GM23338 (cell line): ENCODE measurements at regions not wholly inside any gene's neighbourhood (a gene's known extent, or its start where the extent isn't known, plus 50 kb on each side); places are given as distances from the start of the nearest gene placed in this dataset.

ENCODE experiments used
- ATAC-seq: fragments of 200-7000 bp; cut with Tn5 transposase; 3 replicates; pipeline ENCODE4 v1.9.1; 2020
- DNase-seq: peaks from one replicate; pipeline ENCODE4 v3.0.0-alpha.2; 2015; ENCODE audit warnings: low spot score
- H2AFZ ChIP-seq: fragments of 200-600 bp; sonication (generic); 2 replicates; pipeline ENCODE4 v1.8.0; 2016; ENCODE audit warnings: antibody characterized with exemption, mild to moderate bottlenecking, moderate library complexity
- H3F3A ChIP-seq: fragments of 200-600 bp; sonication (generic); replicated peaks from 2 replicates; pipeline ENCODE4 v1.8.0; 2017; ENCODE audit warnings: antibody characterized with exemption, mixed run types, low read depth
- H3K27ac ChIP-seq: fragments of 200-600 bp; sonication (generic); 2 replicates; pipeline ENCODE4 v1.6.1; 2016; ENCODE audit warnings: low read depth
- H3K27me3 ChIP-seq: fragments of 200-600 bp; sonication (generic); 2 replicates; pipeline ENCODE4 v1.8.0; 2016; ENCODE audit warnings: mild to moderate bottlenecking, mixed run types, moderate library complexity; ENCODE audit not compliant: insufficient read depth
- H3K36me3 ChIP-seq: fragments of 200-600 bp; sonication (generic); 2 replicates; pipeline ENCODE4 v1.8.0; 2016; ENCODE audit warnings: mild to moderate bottlenecking; ENCODE audit not compliant: insufficient read depth
- H3K4me1 ChIP-seq: fragments of 200-600 bp; sonication (generic); 2 replicates; pipeline ENCODE4 v1.8.0; 2016; ENCODE audit warnings: mild to moderate bottlenecking, moderate library complexity; ENCODE audit not compliant: insufficient read depth
- H3K4me2 ChIP-seq: fragments of 200-600 bp; sonication (generic); 2 replicates; pipeline ENCODE4 v1.7.1; 2017; ENCODE audit warnings: mixed run types
- H3K4me3 ChIP-seq: fragments of 200-600 bp; sonication (generic); 2 replicates; pipeline ENCODE4 v1.6.1; 2016; ENCODE audit warnings: mixed run types
- H3K79me2 ChIP-seq: fragments of 200-600 bp; sonication (generic); replicated peaks from 2 replicates; pipeline ENCODE4 v1.8.0; 2017; ENCODE audit warnings: mild to moderate bottlenecking; ENCODE audit not compliant: insufficient read depth
- H3K9me2 ChIP-seq: fragments of 200-600 bp; sonication (generic); 2 replicates; pipeline ENCODE4 v1.8.0; 2017; ENCODE audit not compliant: insufficient read depth
- H4K20me1 ChIP-seq: fragments of 200-600 bp; sonication (generic); replicated peaks from 2 replicates; pipeline ENCODE4 v1.8.0; 2017; ENCODE audit warnings: mild to moderate bottlenecking; ENCODE audit not compliant: insufficient read depth
- H3K27ac Mint-ChIP-seq: 2 replicates; pipeline ENCODE4 v1.8.0; 2020; ENCODE audit warnings: inconsistent platforms, mild to moderate bottlenecking, moderate library complexity, mixed read lengths
- H3K27me3 Mint-ChIP-seq: 3 replicates; pipeline ENCODE4 v1.8.0; 2022; ENCODE audit warnings: low read depth, mild to moderate bottlenecking, moderate library complexity, mixed read lengths, inconsistent platforms; ENCODE audit not compliant: insufficient read depth, poor library complexity
- H3K36me3 Mint-ChIP-seq: 3 replicates; pipeline ENCODE4 v1.8.0; 2021; ENCODE audit warnings: low read depth, mild to moderate bottlenecking, inconsistent platforms, moderate library complexity, mixed read lengths
- H3K4me1 Mint-ChIP-seq: 3 replicates; pipeline ENCODE4 v1.8.0; 2020; ENCODE audit warnings: mild to moderate bottlenecking, inconsistent platforms, mixed read lengths
- H3K4me3 Mint-ChIP-seq: 3 replicates; pipeline ENCODE4 v1.8.0; 2021; ENCODE audit warnings: moderate library complexity, mild to moderate bottlenecking, inconsistent platforms, mixed read lengths
- H3K9me3 Mint-ChIP-seq: 3 replicates; pipeline ENCODE4 v1.8.0; 2020; ENCODE audit warnings: moderate library complexity, mild to moderate bottlenecking, inconsistent platforms, mixed read lengths
- ETS1 ChIP-seq: IDR thresholded peaks from 2 replicates; pipeline ENCODE4 v1.6.1; 2016; ENCODE audit warnings: antibody characterized with exemption
- EZH2 ChIP-seq: fragments of 200-600 bp; sonication (generic); IDR thresholded peaks from one replicate; pipeline ENCODE4 v1.8.0; 2017; ENCODE audit warnings: antibody characterized with exemption, mild to moderate bottlenecking, low read depth; ENCODE audit not compliant: unreplicated experiment
- EZH2phosphoT487 ChIP-seq: fragments of 200-600 bp; sonication (generic); IDR thresholded peaks from one replicate; pipeline ENCODE4 v1.8.1; 2018; ENCODE audit warnings: antibody characterized with exemption; ENCODE audit not compliant: unreplicated experiment
- NANOG ChIP-seq: IDR thresholded peaks from 2 replicates; pipeline ENCODE4 v1.6.1; 2016; ENCODE audit warnings: antibody characterized with exemption, borderline replicate concordance
- POLR2AphosphoS5 ChIP-seq: IDR thresholded peaks from 2 replicates; pipeline ENCODE4 v1.6.1; 2016; ENCODE audit warnings: antibody characterized with exemption, low read depth
- REST ChIP-seq: IDR thresholded peaks from one replicate; pipeline ENCODE4 v1.6.1; 2018; ENCODE audit warnings: antibody characterized with exemption; ENCODE audit not compliant: unreplicated experiment
- STAT1 ChIP-seq: IDR thresholded peaks from one replicate; pipeline ENCODE4 v1.6.1; 2016; ENCODE audit warnings: antibody characterized with exemption; ENCODE audit not compliant: unreplicated experiment
- ZNF114 ChIP-seq: fragments of 250-450 bp; sonication (Bioruptor Pico); IDR thresholded peaks from 2 replicates; pipeline ENCODE4 v1.5.0; 2020; ENCODE audit warnings: mild to moderate bottlenecking, moderate library complexity
- ZNF331 ChIP-seq: fragments of 250-450 bp; sonication (Bioruptor Pico); IDR thresholded peaks from 2 replicates; pipeline ENCODE4 v1.5.0; 2020; ENCODE audit warnings: low read depth, mild to moderate bottlenecking, moderate library complexity
- TF ChIP-seq, protein P1 (sequence below), 2 experiments: fragments of 200-600 bp in 1 of 2; sonication (generic) in 1 of 2; conservative IDR thresholded peaks; 2 replicates each; pipeline versions ENCODE4 v1.5.1 to v1.6.1; 2016 to 2017; ENCODE audit warnings: antibody characterized with exemption in 2 of 2, low read depth in 2 of 2, mild to moderate bottlenecking in 2 of 2, moderate library complexity in 1 of 2

GRCh38 chr2:111684611-111685010, 199.4 kb downstream of the ANAPC1 start:
- ATAC-seq = no peak
- Histone ChIP-seq H3K4me2 (no peak overlapping the region), H4K20me1 (no peaks in the 10 kb centered on the region), H3K4me1 (no peaks in the 10 kb centered on the region), H3K4me3 (no peak overlapping the region), H2AFZ (no peak overlapping the region), H3F3A (no peaks in the 10 kb centered on the region), H3K79me2 (no peaks in the 10 kb centered on the region), H3K9me2 (peaks cover 3% of the 10 kb centered on the region; the same call in 1 of the 2 replicates), H3K36me3 (no peaks in the 10 kb centered on the region), H3K27me3 (no peaks in the 10 kb centered on the region), H3K27ac (no peak overlapping the region)
- Mint-ChIP-seq H3K4me3 (no peak overlapping the region), H3K4me1 (no peaks in the 10 kb centered on the region), H3K27me3 (no peaks in the 10 kb centered on the region), H3K36me3 (peaks cover 12% of the 10 kb centered on the region), H3K9me3 (peaks cover 13% of the 10 kb centered on the region; the same call in 2 of the 3 replicates), H3K27ac (no peak overlapping the region)
- TF ChIP-seq ZNF114 (CRISPR knock-in tag) = no peak
- no peak for TF ChIP-seq EZH2phosphoT487
- TF ChIP-seq, protein P1, sequence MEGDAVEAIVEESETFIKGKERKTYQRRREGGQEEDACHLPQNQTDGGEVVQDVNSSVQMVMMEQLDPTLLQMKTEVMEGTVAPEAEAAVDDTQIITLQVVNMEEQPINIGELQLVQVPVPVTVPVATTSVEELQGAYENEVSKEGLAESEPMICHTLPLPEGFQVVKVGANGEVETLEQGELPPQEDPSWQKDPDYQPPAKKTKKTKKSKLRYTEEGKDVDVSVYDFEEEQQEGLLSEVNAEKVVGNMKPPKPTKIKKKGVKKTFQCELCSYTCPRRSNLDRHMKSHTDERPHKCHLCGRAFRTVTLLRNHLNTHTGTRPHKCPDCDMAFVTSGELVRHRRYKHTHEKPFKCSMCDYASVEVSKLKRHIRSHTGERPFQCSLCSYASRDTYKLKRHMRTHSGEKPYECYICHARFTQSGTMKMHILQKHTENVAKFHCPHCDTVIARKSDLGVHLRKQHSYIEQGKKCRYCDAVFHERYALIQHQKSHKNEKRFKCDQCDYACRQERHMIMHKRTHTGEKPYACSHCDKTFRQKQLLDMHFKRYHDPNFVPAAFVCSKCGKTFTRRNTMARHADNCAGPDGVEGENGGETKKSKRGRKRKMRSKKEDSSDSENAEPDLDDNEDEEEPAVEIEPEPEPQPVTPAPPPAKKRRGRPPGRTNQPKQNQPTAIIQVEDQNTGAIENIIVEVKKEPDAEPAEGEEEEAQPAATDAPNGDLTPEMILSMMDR (conservative IDR thresholded peaks at IDR 0.05; ENCODE audit: low read depth in 2 of 2) = no peak
- TF ChIP-seq EZH2 = no peak
- TF ChIP-seq STAT1 = no peak
- TF ChIP-seq NANOG = no peak
- TF ChIP-seq REST = no peak
- no peak for TF ChIP-seq ZNF331 (CRISPR knock-in tag)
- no peak for TF ChIP-seq ETS1
- TF ChIP-seq POLR2AphosphoS5 = no peak
- DNase-seq = no peak

DNA sequence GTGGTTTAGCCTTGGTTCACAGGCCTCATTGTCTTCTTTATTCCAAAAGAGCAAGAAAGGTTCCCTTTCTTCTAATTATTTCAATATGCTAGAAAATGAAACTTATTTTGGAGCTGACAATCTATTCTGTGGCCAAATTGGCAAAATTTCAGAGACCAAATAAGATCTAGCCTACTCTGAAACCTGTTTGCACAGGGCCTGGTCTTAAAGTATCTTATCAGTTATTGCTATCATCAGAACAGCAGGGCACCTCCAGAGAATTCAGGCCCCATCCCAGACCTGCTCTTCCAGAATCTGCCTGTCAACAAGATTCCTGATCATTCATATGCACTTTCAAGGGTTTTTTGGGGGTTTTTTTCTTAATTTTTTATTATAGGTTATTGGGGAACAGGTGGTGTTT, 198.7 kb downstream of the ANAPC1 start:
- no peaks in the 10 kb centered on the region for H3K4me1 Mint-ChIP-seq

More for the DNA sequence above, 198.7 kb downstream of the ANAPC1 start:
- Mint-ChIP-seq H3K9me3 (peaks cover 13% of the 10 kb centered on the region; the same call in 2 of the 3 replicates), H3K4me3 (no peak overlapping the region), H3K36me3 (peaks cover 12% of the 10 kb centered on the region), H3K27ac (no peak overlapping the region), H3K27me3 (no peaks in the 10 kb centered on the region)
- ATAC-seq (no peak), DNase-seq (no peak)
- TF ChIP-seq REST (no peak), ZNF331 (CRISPR knock-in tag) (no peak)
- no peaks in the 10 kb centered on the region for H3F3A ChIP-seq
- peaks cover 3% of the 10 kb centered on the region; the same call in 1 of the 2 replicates for H3K9me2 ChIP-seq
- no peaks in the 10 kb centered on the region for H3K36me3 ChIP-seq
- no peak overlapping the region for H3K4me2 ChIP-seq
- H3K4me1 ChIP-seq = no peaks in the 10 kb centered on the region
- H3K27ac ChIP-seq = no peak overlapping the region
- H2AFZ ChIP-seq = no peak overlapping the region
- H4K20me1 ChIP-seq = no peaks in the 10 kb centered on the region
- H3K27me3 ChIP-seq = no peaks in the 10 kb centered on the region
- no peaks in the 10 kb centered on the region for H3K79me2 ChIP-seq
- H3K4me3 ChIP-seq = no peak overlapping the region
